GM19351 (cell line): ENCODE measurements at regions not wholly inside any gene's neighbourhood (a gene's known extent, or its start where the extent isn't known, plus 50 kb on each side); places are given as distances from the start of the nearest gene placed in this dataset.
"Not testable (repeated sequence)": the region's sequence is repeated elsewhere in the genome, so short reads cannot be mapped to it uniquely, and the experiment has no call there.

Source experiments
- ATAC-seq: cut with Tn5 transposase; IDR thresholded peaks from one replicate; pipeline ENCODE4 v1.9.1; 2021; ENCODE audit warnings: mild to moderate bottlenecking, moderate library complexity; ENCODE audit not compliant: unreplicated experiment

- ATAC-seq: no peak
Observed at GRCh38 chr18:73690222-73690621, 457.4 kb downstream of the FBXO15 start.

GRCh38 chr18:73688851-73689711 lies 458.6 kb downstream of the FBXO15 start:
- ATAC-seq: peak; percentile 83

DNA sequence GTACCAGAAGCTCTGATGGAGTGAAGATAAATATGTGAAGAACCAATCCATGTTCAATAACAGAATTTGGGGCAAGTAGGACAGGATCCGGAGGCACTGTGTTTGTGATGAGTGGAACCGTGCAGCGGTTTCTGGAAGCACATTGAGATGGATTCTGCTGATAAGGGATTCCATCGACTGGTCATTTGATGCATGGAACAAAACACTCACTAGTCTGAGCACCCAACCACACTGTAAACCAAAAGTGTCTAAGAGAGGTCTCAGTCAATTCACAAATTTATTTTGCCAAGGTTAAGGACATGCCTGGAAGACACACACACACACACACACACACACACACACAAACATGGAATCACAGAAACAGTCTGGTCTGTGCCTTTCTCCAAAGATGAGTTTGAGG lies 459.5 kb downstream of the FBXO15 start:
- ATAC-seq: no peak

DNA sequence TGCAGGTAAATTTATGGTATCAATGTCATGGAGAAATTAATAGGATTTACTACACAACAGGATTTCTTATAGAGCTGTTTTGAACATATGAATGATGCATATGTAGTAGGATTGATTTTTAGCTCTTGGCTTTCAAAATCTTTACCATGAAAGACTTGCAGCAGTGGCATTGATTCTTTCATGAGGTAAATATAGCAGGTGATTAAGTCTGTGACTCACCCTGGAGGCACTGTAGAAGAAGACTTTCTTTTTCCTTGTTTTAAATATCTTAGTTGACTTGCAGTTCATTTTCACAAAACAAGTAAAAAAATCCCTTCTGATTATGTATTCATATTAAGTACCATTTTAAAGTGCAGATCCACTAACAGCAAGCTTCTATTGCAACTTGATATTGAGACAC lies 463.0 kb downstream of the FBXO15 start:
- no peak for ATAC-seq

DNA sequence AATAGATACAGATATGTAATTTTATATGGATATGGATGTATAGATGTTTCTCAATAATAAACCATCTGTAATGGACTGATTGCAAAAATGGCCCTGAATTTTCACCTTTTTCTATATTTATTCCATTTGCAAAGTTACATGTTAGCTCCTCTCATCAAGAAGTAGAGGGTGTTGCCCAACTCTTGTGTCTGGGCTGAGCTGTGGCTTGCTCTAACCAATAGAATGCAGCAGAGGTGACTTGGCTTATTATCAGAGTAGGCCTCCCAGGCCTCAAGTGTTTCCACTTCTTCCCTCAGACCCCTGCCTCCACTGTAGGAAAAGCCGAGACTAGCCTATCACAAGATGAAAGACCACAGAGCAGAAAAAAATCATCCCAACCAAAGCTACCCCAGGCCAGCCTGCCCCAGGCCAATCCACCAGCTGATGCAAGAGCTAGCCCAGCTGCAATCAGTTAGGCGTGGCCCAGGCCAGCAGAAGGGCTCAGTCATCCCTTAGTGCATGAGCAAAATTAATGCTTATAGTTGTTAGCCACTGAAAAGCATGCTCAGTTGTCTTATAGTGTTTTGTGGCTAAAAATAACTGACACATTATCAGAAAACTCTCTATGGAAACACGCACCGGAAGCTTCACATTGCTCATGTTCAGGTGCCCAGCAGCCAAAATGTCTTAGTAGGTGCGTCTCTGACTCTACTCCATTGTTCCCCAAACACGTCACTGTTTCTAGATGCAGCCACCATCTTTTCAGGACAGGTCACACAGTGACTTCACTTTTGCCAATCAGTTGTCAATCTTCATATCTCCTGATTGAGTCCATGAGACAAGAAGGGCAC lies 464.0 kb downstream of the FBXO15 start:
- no peak for ATAC-seq

GRCh38 chr18:73681912-73682311 lies 465.7 kb downstream of the FBXO15 start:
- no peak for ATAC-seq

DNA sequence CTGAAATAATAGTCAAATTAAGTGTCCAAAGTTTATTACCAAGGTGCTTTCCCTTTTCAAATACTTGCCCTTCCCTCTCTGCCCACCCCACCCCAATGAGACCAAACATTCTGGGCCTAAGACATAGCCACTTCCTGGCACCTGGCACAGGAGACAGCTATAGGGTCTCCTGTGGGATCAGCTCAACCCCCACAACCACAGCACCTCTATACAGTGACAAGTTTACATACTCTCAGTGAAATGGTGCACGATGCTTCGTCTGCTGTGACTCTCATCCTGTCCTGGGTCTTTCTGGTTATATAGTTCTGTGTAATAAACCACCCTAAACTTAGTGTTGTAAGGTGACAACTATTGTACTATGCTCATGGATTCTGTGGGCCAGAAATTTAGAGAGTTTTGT lies 466.2 kb downstream of the FBXO15 start:
- ATAC-seq: no peak

GRCh38 chr18:73679941-73680712 lies 467.5 kb downstream of the FBXO15 start:
- ATAC-seq: peak; percentile 63

- ATAC-seq: no peak
Observed at GRCh38 chr18:73677450-73677849, 470.2 kb downstream of the FBXO15 start.

DNA sequence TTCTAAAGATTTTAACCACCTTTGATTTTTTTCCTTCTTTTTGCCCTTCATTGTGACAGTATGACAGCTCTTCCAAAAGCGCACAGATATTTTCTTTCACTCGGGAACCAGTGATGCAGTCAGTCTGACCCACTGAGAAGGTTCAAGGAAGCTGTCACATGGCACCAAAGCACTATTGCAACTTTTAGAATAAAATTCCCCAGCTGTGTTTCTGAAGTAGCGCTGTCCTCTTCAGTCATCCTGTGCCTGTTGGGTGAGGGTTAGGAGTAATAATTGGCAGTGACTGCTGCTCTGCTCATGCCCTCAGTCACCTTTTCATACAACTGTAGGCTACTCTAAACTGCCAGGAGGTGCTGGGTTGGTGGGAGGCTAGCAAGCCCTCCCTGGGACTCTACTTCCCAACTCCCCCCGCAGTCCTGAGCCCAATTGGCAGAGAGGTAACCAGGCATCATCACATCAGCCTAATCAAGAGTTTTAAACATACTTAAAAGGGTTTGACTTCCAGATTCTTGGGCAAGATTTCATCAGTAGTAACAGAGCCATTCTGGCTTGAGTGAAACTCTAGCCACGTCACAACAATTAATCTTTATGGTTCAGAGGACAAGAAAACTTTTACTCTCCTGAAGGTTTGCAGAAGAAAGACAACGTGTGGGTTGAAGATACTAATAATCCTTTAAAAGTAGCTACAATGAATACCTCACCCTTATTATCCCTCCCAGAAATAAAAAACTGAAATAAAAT lies 473.3 kb downstream of the FBXO15 start:
- ATAC-seq: no peak

DNA sequence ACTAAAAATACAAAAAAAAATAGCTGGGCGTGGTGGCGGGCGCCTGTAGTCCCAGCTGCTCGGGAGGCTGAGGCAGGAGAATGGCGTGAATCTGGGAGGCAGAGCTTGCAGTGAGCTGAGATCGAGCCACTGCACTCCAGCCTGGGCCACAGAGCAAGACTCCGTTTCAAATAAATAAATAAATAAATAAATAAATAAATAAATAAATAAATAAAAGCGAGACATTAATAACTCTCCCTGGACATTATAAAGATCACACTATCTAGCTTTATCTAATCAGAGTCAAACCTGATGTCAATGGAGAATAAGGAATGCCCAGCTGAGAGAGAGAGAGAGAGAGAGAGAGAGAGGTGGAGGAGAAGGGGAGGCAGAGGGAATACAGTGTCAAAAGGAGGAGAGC lies 476.2 kb downstream of the FBXO15 start:
- ATAC-seq: not testable (repeated sequence)

- peak; percentile 87 for ATAC-seq
Observed at GRCh38 chr18:73670524-73670923, 477.1 kb downstream of the FBXO15 start.

DNA sequence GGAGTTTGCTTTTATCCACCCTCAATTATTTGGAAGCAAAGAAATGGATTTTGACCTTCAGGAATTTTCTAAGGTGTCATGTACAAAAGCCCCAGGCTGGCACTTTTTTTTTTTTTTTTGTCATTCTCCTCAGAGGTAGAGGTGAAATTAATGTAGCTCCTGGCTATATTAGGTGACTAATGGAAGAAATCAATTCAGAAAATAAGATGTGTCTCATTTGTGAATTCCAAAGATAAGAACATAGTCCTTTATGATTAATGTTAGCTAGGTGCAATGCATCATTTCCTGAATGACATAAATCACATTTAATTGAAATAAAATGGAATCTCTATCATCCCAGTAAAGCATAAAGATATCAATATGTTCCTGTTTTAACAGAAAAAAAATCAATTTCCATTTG lies 477.6 kb downstream of the FBXO15 start:
- ATAC-seq: no peak

DNA sequence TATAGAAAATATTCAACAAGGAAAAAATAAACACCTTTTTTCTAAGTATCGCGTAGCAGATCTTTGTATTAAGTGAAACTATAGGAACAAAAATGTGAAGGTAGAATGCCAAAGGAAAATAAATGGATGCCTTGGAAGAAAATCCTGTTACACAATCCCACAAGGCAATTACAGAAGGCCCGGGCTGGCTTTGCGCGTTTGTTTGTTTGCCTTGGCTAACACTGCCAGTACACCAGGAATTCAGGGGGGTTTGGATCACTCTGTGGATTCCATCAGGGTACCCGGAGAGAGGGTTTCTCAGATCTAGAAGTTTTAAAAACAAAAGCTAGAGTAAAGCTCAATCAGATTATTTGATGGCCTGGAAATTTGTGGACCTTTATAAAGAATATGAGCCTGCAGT lies 478.3 kb downstream of the FBXO15 start:
- ATAC-seq: no peak

DNA sequence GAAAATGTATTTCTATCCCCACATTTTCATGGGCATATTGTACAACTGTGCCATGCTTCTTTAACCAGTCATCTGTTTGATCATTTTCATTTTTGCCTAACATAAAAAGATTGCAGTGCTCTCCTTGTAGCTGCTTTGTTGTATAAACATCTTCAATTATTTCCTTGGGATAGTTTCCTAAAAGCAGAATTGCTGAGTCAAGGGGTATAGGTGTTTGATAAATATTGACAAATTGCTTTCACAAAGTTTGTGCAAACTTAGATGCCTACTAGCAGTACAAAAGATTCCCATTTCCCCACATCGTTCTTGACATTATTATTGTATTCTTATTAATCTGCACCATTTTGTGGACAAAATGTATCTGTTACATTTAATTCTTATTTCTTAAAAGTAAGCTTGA lies 479.6 kb downstream of the FBXO15 start:
- ATAC-seq: no peak

DNA sequence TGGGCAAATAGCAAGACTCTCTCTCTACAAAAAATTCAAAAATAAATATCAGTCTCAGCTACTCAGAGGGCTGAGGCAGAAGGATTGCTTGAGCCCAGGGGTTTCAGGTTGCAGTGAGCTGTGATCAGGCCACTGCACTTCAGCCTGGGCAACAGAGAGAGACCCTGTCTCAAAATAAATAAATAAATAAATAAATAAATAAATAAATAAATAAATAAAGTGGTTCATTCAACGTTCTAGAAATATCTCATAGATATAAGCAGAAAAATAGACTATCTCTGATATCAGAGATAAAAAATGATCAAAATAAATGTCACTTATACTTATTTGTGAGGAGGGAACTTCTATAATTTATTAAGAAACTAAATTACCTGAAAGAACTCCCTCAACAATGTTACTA lies 480.9 kb downstream of the FBXO15 start:
- no peak for ATAC-seq

DNA sequence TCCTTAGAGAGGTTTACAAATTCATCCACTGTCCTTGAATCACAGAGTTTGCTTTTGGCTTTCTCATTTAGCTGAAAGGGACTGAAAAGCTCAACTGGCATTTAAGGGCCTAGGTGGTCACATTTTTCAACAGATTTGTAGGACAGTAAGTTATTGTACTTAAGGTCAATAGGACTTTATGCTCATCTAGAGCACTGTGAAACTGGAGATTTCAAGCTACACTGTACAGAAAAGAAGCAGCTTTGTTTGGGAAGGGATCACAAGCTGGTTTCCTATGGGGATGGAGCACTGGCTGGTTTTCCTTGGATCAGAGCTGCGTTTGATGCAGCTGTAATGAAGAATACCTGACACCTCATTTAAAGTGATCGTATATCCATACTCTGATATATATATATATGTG lies 482.7 kb downstream of the FBXO15 start:
- ATAC-seq: no peak

GRCh38 chr18:73663581-73663980 lies 484.1 kb downstream of the FBXO15 start:
- no peak for ATAC-seq

GRCh38 chr18:73662421-73662820 lies 485.2 kb downstream of the FBXO15 start:
- ATAC-seq: no peak
